H7 (cell line): ENCODE measurements at regions not wholly inside any gene's neighbourhood (a gene's known extent, or its start where the extent isn't known, plus 50 kb on each side); places are given as distances from the start of the nearest gene placed in this dataset.
"Not testable (repeated sequence)": the region's sequence is repeated elsewhere in the genome, so short reads cannot be mapped to it uniquely, and the experiment has no call there.

Experiments used
- DNase-seq: peaks from one replicate; pipeline ENCODE4 v3.0.0; 2012
- H3K27me3 ChIP-seq: 2 replicates; pipeline ENCODE4 v1.6.0; 2011; ENCODE audit warnings: mild to moderate bottlenecking, low read length; ENCODE audit not compliant: control insufficient read depth, insufficient read depth
- H3K36me3 ChIP-seq: replicated peaks from 2 replicates; pipeline ENCODE4 v1.5.1; 2011; ENCODE audit warnings: low read length; ENCODE audit not compliant: control insufficient read depth, insufficient read depth
- H3K4me3 ChIP-seq: 2 replicates; pipeline ENCODE4 v1.5.1; 2011; ENCODE audit warnings: low read depth, mild to moderate bottlenecking, control low read depth, low read length, moderate library complexity; ENCODE audit not compliant: insufficient read depth

- no peak overlapping the region for H3K4me3 ChIP-seq
- DNase-seq, result no peak
- H3K36me3 ChIP-seq, result no peaks in the 10 kb centered on the region
- H3K27me3 ChIP-seq, result no peaks in the 10 kb centered on the region
Measured at GRCh38 chr7:65809259-65809981, 63.5 kb upstream of the VKORC1L1 start.

- no peaks in the 10 kb centered on the region for H3K27me3 ChIP-seq
- H3K36me3 ChIP-seq, result no peaks in the 10 kb centered on the region
- H3K4me3 ChIP-seq, result no peak overlapping the region
- DNase-seq, result no peak
Measured at GRCh38 chr7:65809982-65810288, 62.9 kb upstream of the VKORC1L1 start.

- Histone ChIP-seq H3K36me3 (no peaks in the 10 kb centered on the region), H3K27me3 (no peaks in the 10 kb centered on the region), H3K4me3 (no peak overlapping the region)
- DNase-seq, result no peak
Measured at GRCh38 chr7:65812281-65812680, 60.6 kb upstream of the VKORC1L1 start.

- not testable (repeated sequence) for DNase-seq, H3K4me3 ChIP-seq, H3K36me3 ChIP-seq, H3K27me3 ChIP-seq
Measured at GRCh38 chr7:65814556-65815167, 58.2 kb upstream of the VKORC1L1 start.

GRCh38 chr7:65820287-65820950 lies 52.5 kb upstream of the VKORC1L1 start:
- Histone ChIP-seq H3K4me3 (no peak overlapping the region), H3K36me3 (no peaks in the 10 kb centered on the region), H3K27me3 (no peaks in the 10 kb centered on the region)
- peak; percentile 24 for DNase-seq
